K562 (cell line): ENCODE measurements at regions not wholly inside any gene's neighbourhood (a gene's known extent, or its start where the extent isn't known, plus 50 kb on each side); places are given as distances from the start of the nearest gene placed in this dataset.

ENCODE experiments used
- ATAC-seq: fragments of 200-7000 bp; cut with Tn5 transposase; 3 replicates; pipeline ENCODE4 v1.9.1; 2020; ENCODE audit warnings: moderate library complexity
- BruUV-seq: library from RNA; stranded (reverse); fragments of 400-500 nt; replicated peaks from 2 replicates; lab custom pipeline; 2021; lab: Mats Ljungman, UMichigan
- CTCF ChIA-PET: fragments of 300-600 bp; formaldehyde crosslinking; extraction: SDS; loops from one replicate; lab custom pipeline; 2021; ENCODE audit warnings: low intra/inter-chr PET ratio; lab: Yijun Ruan, JAX
- POLR2A ChIA-PET: fragments of 300-600, 350-650 bp; sonication (Branson Sonifier 250); formaldehyde crosslinking; extraction: SDS; loops from one replicate; lab custom pipeline; 2021; ENCODE audit warnings: antibody characterized with exemption, inconsistent platforms; lab: Yijun Ruan, JAX
- DNase-seq, 4 experiments: peaks; one replicate each; pipeline versions ENCODE4 v3.0.0 to v3.0.0-alpha.2; 2011 to 2018; ENCODE audit warnings: low spot score in 3 of 4, mixed read lengths in 3 of 4; ENCODE audit errors: extremely low read depth in 1 of 4
- FAIRE-seq: peaks from 2 replicates; lab custom pipeline; 2011; peaks lifted over from hg19 to GRCh38; lab: Jason Lieb, UNC
- H2AFZ ChIP-seq: 2 replicates; pipeline ENCODE4 v1.6.0; 2011; ENCODE audit warnings: low read depth, low read length, control low read depth, inconsistent platforms
- H3K27ac ChIP-seq: fragments of 200-600 bp; 3 replicates; pipeline ENCODE4 v1.8.0; 2011; ENCODE audit warnings: low read depth, mild to moderate bottlenecking, control low read depth, inconsistent platforms, low read length, moderate library complexity, mixed read lengths; ENCODE audit errors: extremely low read depth
- H3K27me3 ChIP-seq, 2 experiments: fragments of 300-600 bp in 1 of 2; 2 replicates in 1 of 2; 3 replicates in 1 of 2; pipeline versions ENCODE4 v1.6.0 to v1.8.0; 2011; ENCODE audit warnings: inconsistent platforms in 2 of 2, low read length in 2 of 2, mild to moderate bottlenecking in 1 of 2, mixed read lengths in 1 of 2, moderate library complexity in 1 of 2; ENCODE audit not compliant: control insufficient read depth in 2 of 2, insufficient read depth in 2 of 2
- H3K36me3 ChIP-seq: fragments of 300-600 bp; 3 replicates; pipeline ENCODE4 v1.8.0; 2011; ENCODE audit warnings: mild to moderate bottlenecking, low read length, inconsistent platforms; ENCODE audit not compliant: control insufficient read depth, insufficient read depth
- H3K4me1 ChIP-seq, 2 experiments: fragments of 200-600 bp in 1 of 2; replicated peaks in 1 of 2; 2 replicates in 1 of 2; 3 replicates in 1 of 2; pipeline versions ENCODE4 v1.5.1 to v1.8.0; 2011; ENCODE audit warnings: inconsistent platforms in 2 of 2, low read length in 2 of 2, mild to moderate bottlenecking in 1 of 2, mixed read lengths in 1 of 2, moderate library complexity in 1 of 2; ENCODE audit not compliant: control insufficient read depth in 2 of 2, insufficient read depth in 2 of 2
- H3K4me2 ChIP-seq: 2 replicates; pipeline ENCODE4 v1.6.1; 2011; ENCODE audit warnings: low read length, control low read depth, inconsistent platforms, mixed read lengths; ENCODE audit not compliant: insufficient read depth
- H3K4me3 ChIP-seq: fragments of 200-600 bp; sonication (generic), shearing (Covaris generic); 2 replicates; pipeline ENCODE4 v1.5.1; 2016; ENCODE audit warnings: control low read depth, inconsistent platforms
- H3K79me2 ChIP-seq: fragments of 200-600 bp; 3 replicates; pipeline ENCODE4 v1.8.0; 2011; ENCODE audit warnings: low read length, inconsistent platforms; ENCODE audit not compliant: control insufficient read depth, insufficient read depth
- H3K9ac ChIP-seq, 2 experiments: 2 replicates each; pipeline versions ENCODE4 v1.6.0 to v1.6.1; 2011; ENCODE audit warnings: low read depth in 2 of 2, low read length in 2 of 2, control low read depth in 1 of 2, inconsistent platforms in 1 of 2, mild to moderate bottlenecking in 1 of 2, mixed read lengths in 1 of 2; ENCODE audit not compliant: insufficient read depth in 1 of 2
- H3K9me1 ChIP-seq: one replicate; pipeline ENCODE4 v1.6.0; 2011; ENCODE audit warnings: inconsistent platforms, mild to moderate bottlenecking, low read length, moderate library complexity; ENCODE audit not compliant: control insufficient read depth, insufficient read depth
- H3K9me3 ChIP-seq: replicated peaks from 2 replicates; pipeline ENCODE4 v1.5.1; 2011; ENCODE audit warnings: low read depth, low read length, inconsistent platforms; ENCODE audit not compliant: control insufficient read depth, insufficient read depth
- H4K20me1 ChIP-seq: replicated peaks from 2 replicates; pipeline ENCODE4 v1.6.1; 2011; ENCODE audit warnings: low read length, inconsistent platforms, mixed read lengths; ENCODE audit not compliant: control insufficient read depth, insufficient read depth
- CCAR2 ChIP-seq: fragments of 200-400 bp; formaldehyde crosslinking; IDR thresholded peaks from 2 replicates; pipeline ENCODE4 v1.6.1; 2017; ENCODE audit warnings: mild to moderate bottlenecking, low read depth, low read length
- MED1 ChIP-seq: sonication (generic); formaldehyde crosslinking; IDR thresholded peaks from 2 replicates; pipeline ENCODE4 v1.8.1; 2023; ENCODE audit warnings: missing genetic modification reagents, borderline replicate concordance
- NCOA2 ChIP-seq, 2 experiments: fragments of 450-650 bp; IDR thresholded peaks; 2 replicates each; pipeline ENCODE4 v1.6.1; 2018; ENCODE audit warnings: mild to moderate bottlenecking in 2 of 2, moderate library complexity in 1 of 2; ENCODE audit not compliant: partially characterized antibody in 2 of 2
- NCOA4 ChIP-seq: fragments of 450-650 bp; IDR thresholded peaks from 2 replicates; pipeline ENCODE4 v1.6.1; 2018; ENCODE audit warnings: mild to moderate bottlenecking; ENCODE audit not compliant: partially characterized antibody
- ZNF217 ChIP-seq: sonication (generic); formaldehyde crosslinking; IDR thresholded peaks from 2 replicates; pipeline ENCODE4 v1.8.0; 2022; ENCODE audit warnings: mild to moderate bottlenecking, missing genetic modification reagents
- WGBS: fragments of 100-300 bp; shearing (Covaris generic); methylation state at CpG from one replicate; pipeline ENCODE4 v1.1.6; 2016; ENCODE audit warnings: low coverage, mixed read lengths; ENCODE audit not compliant: insufficient coverage; ENCODE audit errors: missing lambda C conversion rate; 5-methylcytosine and 5-hydroxymethylcytosine counted together
- in situ Hi-C: fragments of 300-500 bp; cut with MboI; formaldehyde crosslinking; loops from 4 replicates; pipeline ENCODE4 v1.15.0; 2018; ENCODE audit warnings: inconsistent platforms, mixed read lengths
- intact Hi-C: fragments of 100-400 bp; cut with micrococcal nuclease; formaldehyde crosslinking; loops from 2 replicates; pipeline ENCODE4 v1.14.2; 2022
- TF ChIP-seq, protein P1 (sequence below): sonication (generic); formaldehyde crosslinking; IDR thresholded peaks from 2 replicates; pipeline ENCODE4 v1.5.0; 2020; ENCODE audit warnings: missing genetic modification reagents
- TF ChIP-seq, protein P2 (sequence below): fragments of 250-450 bp; sonication (Bioruptor Pico); IDR thresholded peaks from 2 replicates; pipeline ENCODE4 v1.8.0; 2022; ENCODE audit warnings: moderate library complexity, mild to moderate bottlenecking, inconsistent platforms

DNA sequence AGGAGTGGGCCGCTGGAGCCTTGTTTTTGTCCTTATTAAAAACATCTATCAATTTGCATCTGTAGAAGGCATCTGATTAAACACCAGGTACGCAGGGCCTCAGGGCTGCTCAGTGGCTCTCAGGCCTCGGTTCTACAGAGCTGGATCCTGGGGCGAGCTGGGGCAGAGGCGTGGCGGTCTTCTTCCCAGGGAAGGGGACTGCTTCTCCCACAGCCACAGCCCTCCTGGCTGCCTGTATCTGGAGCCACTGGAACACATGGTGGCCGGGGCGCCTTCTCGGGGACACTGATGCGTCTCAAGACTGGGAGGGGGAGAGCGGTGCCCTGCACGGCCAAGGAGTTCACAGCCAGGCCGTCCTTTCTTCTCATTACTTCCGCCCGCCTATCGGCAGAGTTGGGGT is 1178.2 kb downstream of the BRD1 start:
- no peak for FAIRE-seq
- Histone ChIP-seq H4K20me1 (no peaks in the 10 kb centered on the region; the same call in 1 of the 2 replicates), H3K4me1 (no peaks in the 10 kb centered on the region), H3K27me3 (no peaks in the 10 kb centered on the region; a peak in 1 of 5 replicates), H3K9me3 (no peaks in the 10 kb centered on the region), H3K9ac (no peak overlapping the region), H3K9me1 (no peaks in the 10 kb centered on the region), H3K36me3 (no peaks in the 10 kb centered on the region), H3K4me2 (no peak overlapping the region), H3K79me2 (no peaks in the 10 kb centered on the region), H2AFZ (no peak overlapping the region), H3K4me3 (no peak overlapping the region), H3K27ac (no peak overlapping the region)
- no peak for DNase-seq
- intact Hi-C loops (no loop called here), in situ Hi-C loops (no loop called here)
- no peak for ATAC-seq
- ChIA-PET CTCF (no interaction called here), POLR2A (no interaction called here)
- no peak for TF ChIP-seq CCAR2
- TF ChIP-seq ZNF217 (CRISPR knock-in tag), result no peak
- no peak for TF ChIP-seq NCOA2 (IDR thresholded peaks at IDR 0.05; ENCODE audit: partially characterized antibody in 2 of 2)
- no peak for TF ChIP-seq NCOA4
- TF ChIP-seq, protein P1, sequence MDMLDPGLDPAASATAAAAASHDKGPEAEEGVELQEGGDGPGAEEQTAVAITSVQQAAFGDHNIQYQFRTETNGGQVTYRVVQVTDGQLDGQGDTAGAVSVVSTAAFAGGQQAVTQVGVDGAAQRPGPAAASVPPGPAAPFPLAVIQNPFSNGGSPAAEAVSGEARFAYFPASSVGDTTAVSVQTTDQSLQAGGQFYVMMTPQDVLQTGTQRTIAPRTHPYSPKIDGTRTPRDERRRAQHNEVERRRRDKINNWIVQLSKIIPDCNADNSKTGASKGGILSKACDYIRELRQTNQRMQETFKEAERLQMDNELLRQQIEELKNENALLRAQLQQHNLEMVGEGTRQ (CRISPR knock-in tag), result no peak
- no peak for TF ChIP-seq MED1
- TF ChIP-seq, protein P2, sequence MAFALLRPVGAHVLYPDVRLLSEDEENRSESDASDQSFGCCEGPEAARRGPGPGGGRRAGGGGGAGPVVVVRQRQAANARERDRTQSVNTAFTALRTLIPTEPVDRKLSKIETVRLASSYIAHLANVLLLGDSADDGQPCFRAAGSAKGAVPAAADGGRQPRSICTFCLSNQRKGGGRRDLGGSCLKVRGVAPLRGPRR (CRISPR knock-in tag), result no peak
- 2% methylated on average over 7 of the region's 16 CpGs for WGBS
- BruUV-seq, result no TSS peak
